Muscle of leg (tissue), 3 donors: ENCODE measurements at regions not wholly inside any gene's neighbourhood (a gene's known extent, or its start where the extent isn't known, plus 50 kb on each side); places are given as distances from the start of the nearest gene placed in this dataset.

Source experiments
- DNase-seq: peaks from one replicate; pipeline ENCODE4 v3.0.0; 2013
- H3K27ac ChIP-seq: one replicate; pipeline ENCODE4 v1.5.1; 2013; ENCODE audit warnings: mild to moderate bottlenecking, low read length, control low read depth
- H3K27me3 ChIP-seq: one replicate; pipeline ENCODE4 v1.6.1; 2013; ENCODE audit warnings: low read length; ENCODE audit not compliant: control insufficient read depth, insufficient read depth
- H3K36me3 ChIP-seq: one replicate; pipeline ENCODE4 v1.6.1; 2013; ENCODE audit warnings: low read length; ENCODE audit not compliant: control insufficient read depth, insufficient read depth
- H3K4me1 ChIP-seq: one replicate; pipeline ENCODE4 v1.6.1; 2013; ENCODE audit warnings: low read length; ENCODE audit not compliant: control insufficient read depth, insufficient read depth
- H3K4me3 ChIP-seq: one replicate; pipeline ENCODE4 v1.5.1; 2013; ENCODE audit warnings: low read length, control low read depth
- H3K9me3 ChIP-seq: replicated peaks from 2 replicates; pipeline ENCODE4 v1.6.1; 2013; ENCODE audit warnings: low read depth, low read length; ENCODE audit not compliant: control insufficient read depth
- WGBS: methylation state at CpG from one replicate; pipeline ENCODE4 v1.1.5; 2013; ENCODE audit warnings: missing lambda C conversion rate; ENCODE audit not compliant: insufficient coverage; 5-methylcytosine and 5-hydroxymethylcytosine counted together

DNA sequence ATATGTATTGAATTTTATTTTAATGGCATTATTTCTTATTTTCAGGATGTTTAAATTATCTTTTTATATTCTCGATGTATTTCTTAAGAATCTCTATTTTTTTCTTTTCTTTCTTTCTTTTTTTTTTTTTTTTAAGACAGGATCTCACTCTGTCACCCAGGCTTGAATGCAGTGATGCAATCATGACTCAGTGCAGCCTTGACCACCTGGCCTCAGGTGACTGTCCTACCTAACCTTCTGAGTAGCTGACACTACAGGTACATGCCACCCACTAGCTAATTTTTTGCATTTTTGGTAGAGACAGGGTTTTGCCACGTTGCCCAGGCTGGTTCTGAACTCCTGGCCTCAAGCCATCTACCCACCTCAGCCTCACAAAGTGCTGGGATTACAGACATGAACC, 143.8 kb upstream of the LAMA2 start:
- no peaks in the 10 kb centered on the region for H3K4me1 ChIP-seq
- no peak overlapping the region for H3K27ac ChIP-seq
- DNase-seq = no peak
- H3K4me3 ChIP-seq = no peak overlapping the region
- H3K36me3 ChIP-seq = no peaks in the 10 kb centered on the region
- H3K27me3 ChIP-seq = no peaks in the 10 kb centered on the region
- no peaks in the 10 kb centered on the region for H3K9me3 ChIP-seq
- WGBS = no CpG with 5 or more reads among the region's 2 CpGs

DNA sequence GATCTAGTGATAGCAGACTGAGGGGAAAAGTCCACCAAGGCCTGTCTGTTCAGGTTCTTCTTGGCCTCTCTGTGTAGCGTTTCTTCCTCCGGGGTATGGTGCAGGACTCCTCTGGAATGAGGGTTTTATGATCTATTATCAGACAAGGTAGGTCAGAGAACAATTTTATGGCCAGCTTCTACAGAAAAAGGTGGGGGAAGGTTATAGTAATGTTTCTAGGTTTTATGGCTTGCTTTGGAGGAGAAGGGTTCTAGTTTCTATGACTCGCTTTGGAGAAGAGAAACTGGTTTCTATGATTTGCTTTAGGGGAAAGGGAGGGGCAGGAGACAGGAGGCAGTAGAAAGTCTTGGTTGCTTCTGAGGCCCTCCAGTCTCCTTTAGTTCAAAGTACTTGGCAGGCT, 144.8 kb upstream of the LAMA2 start:
- no peaks in the 10 kb centered on the region for H3K9me3 ChIP-seq
- H3K4me3 ChIP-seq = no peak overlapping the region
- H3K27ac ChIP-seq = no peak overlapping the region
- no peaks in the 10 kb centered on the region for H3K4me1 ChIP-seq
- WGBS = 91% methylated on average over 3 of the region's 3 CpGs
- H3K27me3 ChIP-seq = no peaks in the 10 kb centered on the region
- no peak for DNase-seq
- no peaks in the 10 kb centered on the region for H3K36me3 ChIP-seq

DNA sequence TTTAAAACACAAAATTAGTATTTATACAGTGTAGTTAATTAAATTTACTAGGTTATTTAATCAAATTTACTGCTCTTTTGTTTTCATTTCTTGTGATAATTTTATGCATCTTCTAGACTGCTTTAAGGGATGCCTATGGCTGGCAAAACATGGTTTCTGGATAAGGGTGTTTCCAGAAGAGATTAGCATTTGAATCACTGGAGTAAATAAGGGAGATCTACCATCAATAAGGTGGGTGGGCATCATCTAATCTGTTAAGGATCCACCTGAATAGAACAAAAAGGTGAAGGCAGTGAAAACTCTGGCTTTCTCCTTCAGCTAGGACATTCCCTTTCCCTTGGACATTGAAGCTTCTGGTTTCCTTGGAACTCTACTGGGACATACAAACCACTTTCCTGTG, 146.2 kb upstream of the LAMA2 start:
- no peak for DNase-seq
- H3K36me3 ChIP-seq = no peaks in the 10 kb centered on the region
- H3K27me3 ChIP-seq = no peaks in the 10 kb centered on the region
- no peak overlapping the region for H3K27ac ChIP-seq
- H3K9me3 ChIP-seq = no peaks in the 10 kb centered on the region
- no peaks in the 10 kb centered on the region for H3K4me1 ChIP-seq
- H3K4me3 ChIP-seq = no peak overlapping the region

DNA sequence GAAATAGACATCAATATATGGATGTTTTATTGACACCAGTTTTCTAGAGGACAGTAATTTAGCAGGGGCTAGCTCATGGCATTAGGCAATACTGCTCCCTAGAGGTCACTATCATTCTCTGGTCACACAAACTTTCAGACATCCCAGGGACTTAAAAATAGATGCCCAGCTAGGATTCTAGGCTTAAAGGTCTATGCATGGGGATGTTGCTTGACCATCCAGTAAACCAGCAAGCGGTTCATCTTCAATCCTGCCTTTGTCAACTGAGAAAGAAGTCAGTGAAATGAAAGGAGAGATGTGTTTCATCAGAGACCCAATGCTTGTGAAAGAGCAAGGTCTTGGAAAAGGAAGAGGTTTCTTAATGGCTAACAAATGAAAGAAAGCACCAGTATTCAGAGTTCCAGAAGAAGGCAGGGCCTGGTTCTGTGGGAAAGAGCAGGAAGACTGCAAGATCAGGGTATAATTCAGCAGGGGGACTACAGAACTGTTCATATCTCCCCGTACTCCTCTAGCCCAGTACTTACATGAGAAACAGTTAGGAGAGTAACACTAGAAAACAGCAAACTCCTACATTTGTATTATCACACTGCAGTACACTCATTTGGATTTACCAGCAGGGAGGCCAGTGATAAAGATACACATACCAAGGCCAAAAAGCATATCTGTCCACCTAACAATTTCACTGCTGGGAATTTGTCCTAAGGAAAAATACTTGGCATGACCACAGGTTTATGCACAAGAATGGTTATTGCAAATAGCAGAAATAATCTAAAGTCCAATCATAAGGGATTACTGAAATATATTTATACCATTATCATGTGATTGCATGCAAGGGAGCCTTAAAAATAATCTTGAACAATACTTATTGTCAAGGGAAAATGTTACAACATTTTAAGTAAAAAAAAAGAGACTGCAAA, 151.4 kb upstream of the LAMA2 start:
- Histone ChIP-seq H3K27ac (no peak overlapping the region), H3K4me3 (no peak overlapping the region), H3K4me1 (no peaks in the 10 kb centered on the region), H3K36me3 (no peaks in the 10 kb centered on the region), H3K27me3 (no peaks in the 10 kb centered on the region), H3K9me3 (no peaks in the 10 kb centered on the region)
- peak; percentile 23 for DNase-seq
- 83% methylated on average over 1 of the region's 2 CpGs for WGBS

DNA sequence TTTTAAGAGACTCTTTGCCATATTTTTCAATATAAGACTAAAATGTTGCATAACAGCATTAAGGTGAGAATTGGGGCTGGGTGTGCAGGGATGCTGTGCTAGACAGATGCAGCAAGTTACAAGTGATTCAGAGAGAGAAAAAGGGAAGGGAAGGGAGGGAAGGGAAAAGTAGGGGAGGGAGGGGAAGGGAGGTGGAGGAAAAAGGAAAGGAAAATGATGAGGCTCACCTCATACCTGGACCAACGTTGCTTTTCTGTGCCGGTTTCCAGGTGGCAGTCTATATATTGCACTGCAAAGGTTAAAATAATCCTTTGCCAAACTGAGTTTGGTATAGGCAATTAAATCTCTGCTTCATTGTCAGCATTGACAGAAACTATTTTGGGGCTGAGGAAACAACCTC, 155.4 kb upstream of the LAMA2 start:
- Histone ChIP-seq H3K4me1 (no peaks in the 10 kb centered on the region), H3K27me3 (no peaks in the 10 kb centered on the region), H3K27ac (no peak overlapping the region), H3K4me3 (no peak overlapping the region), H3K9me3 (no peaks in the 10 kb centered on the region), H3K36me3 (no peaks in the 10 kb centered on the region)
- WGBS = 86% methylated on average over 2 of the region's 2 CpGs
- no peak for DNase-seq

DNA sequence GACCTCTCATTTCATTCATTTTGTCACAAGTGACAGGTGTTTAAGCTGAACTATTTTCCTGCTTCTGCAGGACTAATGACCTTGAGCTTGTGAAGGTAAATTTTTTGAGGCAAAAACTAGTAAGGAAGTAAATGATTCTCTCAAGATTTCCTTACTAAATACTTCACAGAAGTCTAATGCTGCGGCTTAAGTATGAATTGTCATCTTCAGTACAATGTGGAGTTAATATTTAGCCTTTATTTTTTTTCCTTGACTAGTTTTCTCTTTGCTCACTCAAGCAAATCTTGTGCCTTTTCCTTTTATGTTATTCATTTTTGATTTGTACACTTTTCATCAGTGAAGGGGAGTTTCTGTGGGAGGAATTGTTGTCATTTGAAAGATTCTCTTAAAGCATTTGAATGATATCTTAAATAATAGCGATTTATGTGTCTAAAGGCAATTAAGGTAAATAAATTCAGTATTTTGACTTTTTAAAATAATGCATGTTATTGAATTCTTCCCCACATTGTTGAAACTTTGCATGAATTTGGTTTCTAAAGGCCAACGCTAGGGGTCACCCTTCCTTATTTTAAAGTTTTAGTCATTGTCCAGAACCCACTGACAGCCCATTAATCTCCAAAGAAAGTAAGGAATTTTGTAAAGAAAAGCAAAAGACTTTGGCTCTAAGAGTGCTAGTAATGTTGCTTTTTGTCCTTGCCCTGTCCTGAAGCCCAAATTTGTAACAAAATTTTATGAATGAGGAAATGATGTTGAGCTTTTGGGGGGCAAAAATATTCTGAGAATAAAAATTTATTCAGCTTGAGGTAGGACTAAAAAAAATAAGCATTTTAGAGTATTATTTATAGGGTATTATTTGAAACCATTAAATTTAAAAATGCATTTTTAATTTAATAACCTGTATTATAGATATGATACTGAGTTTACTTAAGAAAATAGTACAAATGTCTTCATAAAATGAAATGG, 157.4 kb upstream of the LAMA2 start:
- H3K9me3 ChIP-seq = no peaks in the 10 kb centered on the region
- H3K4me1 ChIP-seq = no peaks in the 10 kb centered on the region
- no peaks in the 10 kb centered on the region for H3K36me3 ChIP-seq
- H3K27me3 ChIP-seq = no peaks in the 10 kb centered on the region
- DNase-seq = peak; percentile 61
- no CpG with 5 or more reads among the region's 3 CpGs for WGBS
- no peak overlapping the region for H3K27ac ChIP-seq
- H3K4me3 ChIP-seq = no peak overlapping the region

DNA sequence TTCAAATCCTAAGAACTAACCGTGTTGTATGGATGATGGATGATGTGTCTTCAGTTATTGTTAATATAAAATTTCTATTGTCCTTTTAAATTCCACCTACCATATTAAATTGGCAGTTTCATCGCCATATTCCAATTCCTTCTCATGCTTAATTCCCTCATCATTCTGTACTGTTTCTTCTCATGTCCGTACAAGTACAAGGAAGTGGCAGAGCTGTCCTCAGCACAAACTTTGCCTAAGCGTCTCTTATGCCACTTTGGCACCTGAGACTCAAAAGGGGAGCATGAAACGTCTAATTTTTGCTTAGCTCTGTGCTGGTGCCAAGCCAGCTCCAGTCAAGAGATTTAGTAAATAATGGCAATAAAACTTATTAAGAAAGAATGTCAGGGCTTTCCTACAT, 158.2 kb upstream of the LAMA2 start:
- Histone ChIP-seq H3K27ac (no peak overlapping the region), H3K27me3 (no peaks in the 10 kb centered on the region), H3K36me3 (no peaks in the 10 kb centered on the region), H3K9me3 (no peaks in the 10 kb centered on the region), H3K4me3 (no peak overlapping the region), H3K4me1 (no peaks in the 10 kb centered on the region)
- DNase-seq = no peak
- 68% methylated on average over 3 of the region's 5 CpGs for WGBS

DNA sequence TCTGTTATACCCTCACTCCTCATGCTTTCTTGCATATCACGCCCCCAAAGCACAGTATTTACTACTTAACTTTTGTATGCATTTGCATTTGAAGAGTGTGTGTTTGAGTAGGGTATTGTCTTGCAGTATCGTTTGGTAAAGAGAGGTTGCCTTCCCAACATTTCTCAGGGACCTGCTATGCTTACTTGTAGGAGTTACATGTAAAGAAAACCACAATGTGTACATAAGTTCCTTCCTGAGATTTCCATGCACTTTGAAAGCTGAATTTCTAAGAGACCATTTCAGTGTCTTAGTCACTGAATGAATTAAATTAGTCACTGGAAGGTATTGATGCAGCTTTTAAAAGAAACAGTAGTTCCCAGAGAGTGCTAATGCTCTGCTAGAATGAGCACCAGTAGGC, 159.3 kb upstream of the LAMA2 start:
- H3K4me3 ChIP-seq = no peak overlapping the region
- no peak for DNase-seq
- no CpG with 5 or more reads among the region's 2 CpGs for WGBS
- no peaks in the 10 kb centered on the region for H3K4me1 ChIP-seq
- H3K27ac ChIP-seq = no peak overlapping the region
- no peaks in the 10 kb centered on the region for H3K36me3 ChIP-seq
- H3K9me3 ChIP-seq = no peaks in the 10 kb centered on the region
- H3K27me3 ChIP-seq = no peaks in the 10 kb centered on the region

DNA sequence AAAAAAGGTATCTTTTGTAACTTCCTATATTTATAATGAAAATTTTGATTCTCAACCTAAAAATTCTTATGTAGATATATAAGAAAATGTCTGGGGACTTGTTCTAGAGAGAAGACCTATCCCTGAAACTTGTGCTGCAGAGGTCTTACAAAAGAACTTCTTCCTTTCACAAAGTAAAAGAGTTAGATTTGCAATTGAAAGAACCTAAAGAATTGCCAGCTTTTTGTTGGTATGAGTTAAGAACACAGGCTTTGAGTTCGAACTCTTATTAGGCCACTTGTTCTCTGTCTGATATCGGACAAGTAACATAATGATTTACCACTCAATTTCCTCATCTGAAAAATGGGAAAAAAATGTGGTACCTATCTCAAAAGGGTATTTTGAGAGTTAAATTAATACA, 162.0 kb upstream of the LAMA2 start:
- no peaks in the 10 kb centered on the region for H3K27me3 ChIP-seq
- WGBS = no CpG with 5 or more reads among the region's 2 CpGs

DNA sequence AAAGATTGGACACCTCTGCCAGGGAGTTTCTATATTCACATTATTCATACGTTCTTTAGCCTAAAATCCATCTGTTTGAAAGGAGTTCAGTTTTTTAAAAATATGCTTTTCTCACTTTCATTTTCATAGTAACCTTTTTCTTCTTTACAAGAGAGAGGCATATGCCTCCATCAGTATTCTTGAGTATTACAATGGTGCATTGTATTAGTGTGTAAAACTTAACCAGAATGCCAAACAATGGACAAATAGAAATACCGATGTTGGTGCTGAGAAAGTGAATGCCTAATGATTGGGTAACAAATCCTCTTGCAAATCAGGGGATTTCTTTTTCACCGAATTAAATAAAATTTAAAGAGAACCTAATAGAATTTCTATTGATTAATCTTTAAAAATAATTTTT, 163.2 kb upstream of the LAMA2 start:
- H3K4me1 ChIP-seq = no peaks in the 10 kb centered on the region
- H3K27ac ChIP-seq = no peak overlapping the region
- H3K9me3 ChIP-seq = no peaks in the 10 kb centered on the region
- no peaks in the 10 kb centered on the region for H3K27me3 ChIP-seq
- no CpG with 5 or more reads among the region's 3 CpGs for WGBS
- H3K4me3 ChIP-seq = no peak overlapping the region
- H3K36me3 ChIP-seq = no peaks in the 10 kb centered on the region
- no peak for DNase-seq

More for the DNA sequence above, 162.0 kb upstream of the LAMA2 start:
- no peaks in the 10 kb centered on the region for H3K9me3 ChIP-seq
- H3K4me3 ChIP-seq = no peak overlapping the region
- H3K27ac ChIP-seq = no peak overlapping the region
- DNase-seq = no peak
- H3K36me3 ChIP-seq = no peaks in the 10 kb centered on the region
- H3K4me1 ChIP-seq = no peaks in the 10 kb centered on the region
